ENCODE measurements at regions not wholly inside any gene's neighbourhood (a gene's known extent, or its start where the extent isn't known, plus 50 kb on each side); places are given as distances from the start of the nearest gene placed in this dataset.
"Not testable (repeated sequence)": the region's sequence is repeated elsewhere in the genome, so short reads cannot be mapped to it uniquely, and the experiment has no call there.

GRCh38 chrX:125422986-125423385 is 103.3 kb downstream of the TEX13C start:
- Mint-ChIP-seq H3K27me3 (no peaks in the 10 kb centered on the region), H3K27ac (no peak overlapping the region), H3K36me3 (ENCODE audit: low read depth) (no peaks in the 10 kb centered on the region), H3K9me3 (no peaks in the 10 kb centered on the region), H3K4me3 (no peak overlapping the region), H3K4me1 (no peaks in the 10 kb centered on the region)
- DNase-seq = no peak
- CTCF ChIA-PET = no interaction called here
- POLR2A ChIA-PET = no interaction called here

- Mint-ChIP-seq H3K4me1 (no peaks in the 10 kb centered on the region), H3K9me3 (no peaks in the 10 kb centered on the region), H3K36me3 (ENCODE audit: low read depth) (no peaks in the 10 kb centered on the region), H3K4me3 (no peak overlapping the region), H3K27ac (no peak overlapping the region), H3K27me3 (no peaks in the 10 kb centered on the region)
- ChIA-PET POLR2A (no interaction called here), CTCF (no interaction called here)
- DNase-seq = no peak
These were observed 104.9 kb downstream of the TEX13C start for GRCh38 chrX:125424536-125424935.

GRCh38 chrX:125436855-125437254 is 117.2 kb downstream of the TEX13C start:
- Mint-ChIP-seq H3K27me3 (no peaks in the 10 kb centered on the region), H3K4me1 (no peaks in the 10 kb centered on the region), H3K9me3 (no peaks in the 10 kb centered on the region), H3K36me3 (ENCODE audit: low read depth) (no peaks in the 10 kb centered on the region), H3K27ac (no peak overlapping the region), H3K4me3 (no peak overlapping the region)
- CTCF ChIA-PET = no interaction called here
- no peak for DNase-seq
- POLR2A ChIA-PET = no interaction called here

- no peak overlapping the region for H3K4me3 Mint-ChIP-seq
These were observed 119.7 kb downstream of the TEX13C start for GRCh38 chrX:125439194-125439849.

GRCh38 chrX:125444659-125445058 is 125.0 kb downstream of the TEX13C start:
- CTCF ChIA-PET = no interaction called here

More at GRCh38 chrX:125439194-125439849, 119.7 kb downstream of the TEX13C start:
- CTCF ChIA-PET = no interaction called here
- DNase-seq = no peak
- Mint-ChIP-seq H3K9me3 (no peaks in the 10 kb centered on the region), H3K27me3 (no peaks in the 10 kb centered on the region), H3K4me1 (no peaks in the 10 kb centered on the region), H3K36me3 (ENCODE audit: low read depth) (no peaks in the 10 kb centered on the region), H3K27ac (no peak overlapping the region)
- POLR2A ChIA-PET = no interaction called here

GRCh38 chrX:125475482-125475881 is 155.8 kb downstream of the TEX13C start:
- no peaks in the 10 kb centered on the region for H3K36me3 Mint-ChIP-seq (ENCODE audit: low read depth)
- no peak overlapping the region for H3K27ac Mint-ChIP-seq
- no peak for DNase-seq
- POLR2A ChIA-PET = no interaction called here
- no peaks in the 10 kb centered on the region for H3K27me3 Mint-ChIP-seq
- CTCF ChIA-PET = no interaction called here
- H3K9me3 Mint-ChIP-seq = no peaks in the 10 kb centered on the region
- H3K4me3 Mint-ChIP-seq = no peak overlapping the region
- no peaks in the 10 kb centered on the region for H3K4me1 Mint-ChIP-seq

More at GRCh38 chrX:125444659-125445058, 125.0 kb downstream of the TEX13C start:
- no peaks in the 10 kb centered on the region for H3K36me3 Mint-ChIP-seq (ENCODE audit: low read depth)
- no peak overlapping the region for H3K4me3 Mint-ChIP-seq
- no peak for DNase-seq
- H3K27ac Mint-ChIP-seq = no peak overlapping the region
- POLR2A ChIA-PET = no interaction called here
- no peaks in the 10 kb centered on the region for H3K27me3 Mint-ChIP-seq
- H3K9me3 Mint-ChIP-seq = peaks cover 6% of the 10 kb centered on the region
- H3K4me1 Mint-ChIP-seq = no peaks in the 10 kb centered on the region

- H3K27me3 Mint-ChIP-seq = no peaks in the 10 kb centered on the region
- CTCF ChIA-PET = interaction anchor here (0.6 kb wide), 1 partner anchor 1468 kb away, joined by 3 read pairs; no protein-coding TSS in a partner anchor
- no peak overlapping the region for H3K4me3 Mint-ChIP-seq
- DNase-seq = no peak
- no peaks in the 10 kb centered on the region for H3K9me3 Mint-ChIP-seq
- POLR2A ChIA-PET = no interaction called here
- H3K4me1 Mint-ChIP-seq = no peaks in the 10 kb centered on the region
- H3K27ac Mint-ChIP-seq = no peak overlapping the region
- no peaks in the 10 kb centered on the region for H3K36me3 Mint-ChIP-seq (ENCODE audit: low read depth)
These were observed 172.8 kb downstream of the TEX13C start for GRCh38 chrX:125492439-125492838.

GRCh38 chrX:125493004-125493403 is 173.3 kb downstream of the TEX13C start:
- POLR2A ChIA-PET; H3K4me1 Mint-ChIP-seq; H3K27me3 Mint-ChIP-seq; H3K4me3 Mint-ChIP-seq; DNase-seq; H3K36me3 Mint-ChIP-seq (ENCODE audit: low read depth); H3K27ac Mint-ChIP-seq; H3K9me3 Mint-ChIP-seq; CTCF ChIA-PET: not testable (repeated sequence)

GRCh38 chrX:125497667-125498066 is 178.0 kb downstream of the TEX13C start:
- H3K4me3 Mint-ChIP-seq = no peak overlapping the region
- H3K9me3 Mint-ChIP-seq = no peaks in the 10 kb centered on the region
- ChIA-PET POLR2A (no interaction called here), CTCF (no interaction called here)
- H3K27ac Mint-ChIP-seq = no peak overlapping the region
- H3K4me1 Mint-ChIP-seq = no peaks in the 10 kb centered on the region
- DNase-seq = no peak
- no peaks in the 10 kb centered on the region for H3K27me3 Mint-ChIP-seq
- no peaks in the 10 kb centered on the region for H3K36me3 Mint-ChIP-seq (ENCODE audit: low read depth)

- no peak overlapping the region for H3K27ac Mint-ChIP-seq
These were observed 184.1 kb downstream of the TEX13C start for GRCh38 chrX:125503769-125504168.

GRCh38 chrX:125505207-125505606 is 185.5 kb downstream of the TEX13C start:
- no peaks in the 10 kb centered on the region for H3K9me3 Mint-ChIP-seq
- H3K27me3 Mint-ChIP-seq = no peaks in the 10 kb centered on the region
- DNase-seq = no peak
- H3K27ac Mint-ChIP-seq = no peak overlapping the region
- H3K4me3 Mint-ChIP-seq = no peak overlapping the region
- no peaks in the 10 kb centered on the region for H3K36me3 Mint-ChIP-seq (ENCODE audit: low read depth)
- ChIA-PET POLR2A (no interaction called here), CTCF (no interaction called here)
- no peaks in the 10 kb centered on the region for H3K4me1 Mint-ChIP-seq

More at GRCh38 chrX:125503769-125504168, 184.1 kb downstream of the TEX13C start:
- Mint-ChIP-seq H3K4me3 (no peak overlapping the region), H3K9me3 (no peaks in the 10 kb centered on the region), H3K27me3 (no peaks in the 10 kb centered on the region), H3K4me1 (no peaks in the 10 kb centered on the region), H3K36me3 (ENCODE audit: low read depth) (no peaks in the 10 kb centered on the region)
- DNase-seq = no peak
- ChIA-PET POLR2A (no interaction called here), CTCF (no interaction called here)

GRCh38 chrX:125507119-125507518 is 187.4 kb downstream of the TEX13C start:
- H3K4me3 Mint-ChIP-seq = no peak overlapping the region
- no peaks in the 10 kb centered on the region for H3K36me3 Mint-ChIP-seq (ENCODE audit: low read depth)
- no peak for DNase-seq
- H3K27me3 Mint-ChIP-seq = no peaks in the 10 kb centered on the region
- H3K4me1 Mint-ChIP-seq = no peaks in the 10 kb centered on the region
- no peak overlapping the region for H3K27ac Mint-ChIP-seq
- CTCF ChIA-PET = no interaction called here
- POLR2A ChIA-PET = no interaction called here
- H3K9me3 Mint-ChIP-seq = no peaks in the 10 kb centered on the region

GRCh38 chrX:125520029-125520428 is 200.4 kb downstream of the TEX13C start:
- Mint-ChIP-seq H3K27ac (no peak overlapping the region), H3K9me3 (no peaks in the 10 kb centered on the region), H3K27me3 (no peaks in the 10 kb centered on the region), H3K4me3 (no peak overlapping the region), H3K4me1 (no peaks in the 10 kb centered on the region), H3K36me3 (ENCODE audit: low read depth) (no peaks in the 10 kb centered on the region)
- no peak for DNase-seq
- POLR2A ChIA-PET = no interaction called here
- CTCF ChIA-PET = no interaction called here

- H3K27ac Mint-ChIP-seq = no peak overlapping the region
- CTCF ChIA-PET = no interaction called here
- H3K36me3 Mint-ChIP-seq (ENCODE audit: low read depth) = no peaks in the 10 kb centered on the region
These were observed 203.1 kb downstream of the TEX13C start for GRCh38 chrX:125522752-125523151.

More at GRCh38 chrX:125522752-125523151, 203.1 kb downstream of the TEX13C start:
- POLR2A ChIA-PET = no interaction called here
- H3K4me3 Mint-ChIP-seq = no peak overlapping the region
- no peaks in the 10 kb centered on the region for H3K27me3 Mint-ChIP-seq
- H3K9me3 Mint-ChIP-seq = no peaks in the 10 kb centered on the region
- DNase-seq = no peak
- H3K4me1 Mint-ChIP-seq = no peaks in the 10 kb centered on the region
